Hepatocyte (in vitro differentiated cells): ENCODE measurements at regions not wholly inside any gene's neighbourhood (a gene's known extent, or its start where the extent isn't known, plus 50 kb on each side); places are given as distances from the start of the nearest gene placed in this dataset.

ENCODE experiments used
- EZH2 ChIP-seq: fragments of 200-600 bp; sonication (generic); IDR thresholded peaks from 2 replicates; pipeline ENCODE4 v1.6.1; 2016; ENCODE audit warnings: antibody characterized with exemption, mild to moderate bottlenecking, borderline replicate concordance
- TF ChIP-seq, protein P1 (sequence below): fragments of 200-600 bp; sonication (generic); IDR thresholded peaks from 2 replicates; pipeline ENCODE4 v1.5.1; 2016; ENCODE audit warnings: antibody characterized with exemption, mild to moderate bottlenecking; ENCODE audit not compliant: poor library complexity

- TF ChIP-seq, protein P1, sequence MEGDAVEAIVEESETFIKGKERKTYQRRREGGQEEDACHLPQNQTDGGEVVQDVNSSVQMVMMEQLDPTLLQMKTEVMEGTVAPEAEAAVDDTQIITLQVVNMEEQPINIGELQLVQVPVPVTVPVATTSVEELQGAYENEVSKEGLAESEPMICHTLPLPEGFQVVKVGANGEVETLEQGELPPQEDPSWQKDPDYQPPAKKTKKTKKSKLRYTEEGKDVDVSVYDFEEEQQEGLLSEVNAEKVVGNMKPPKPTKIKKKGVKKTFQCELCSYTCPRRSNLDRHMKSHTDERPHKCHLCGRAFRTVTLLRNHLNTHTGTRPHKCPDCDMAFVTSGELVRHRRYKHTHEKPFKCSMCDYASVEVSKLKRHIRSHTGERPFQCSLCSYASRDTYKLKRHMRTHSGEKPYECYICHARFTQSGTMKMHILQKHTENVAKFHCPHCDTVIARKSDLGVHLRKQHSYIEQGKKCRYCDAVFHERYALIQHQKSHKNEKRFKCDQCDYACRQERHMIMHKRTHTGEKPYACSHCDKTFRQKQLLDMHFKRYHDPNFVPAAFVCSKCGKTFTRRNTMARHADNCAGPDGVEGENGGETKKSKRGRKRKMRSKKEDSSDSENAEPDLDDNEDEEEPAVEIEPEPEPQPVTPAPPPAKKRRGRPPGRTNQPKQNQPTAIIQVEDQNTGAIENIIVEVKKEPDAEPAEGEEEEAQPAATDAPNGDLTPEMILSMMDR = no peak
- no peak for TF ChIP-seq EZH2
These were observed 269.9 kb downstream of the FAM43A start for GRCh38 chr3:194955546-194955945.
